GM19043 (cell line): ENCODE measurements at regions not wholly inside any gene's neighbourhood (a gene's known extent, or its start where the extent isn't known, plus 50 kb on each side); places are given as distances from the start of the nearest gene placed in this dataset.

ENCODE experiments used
- ATAC-seq: cut with Tn5 transposase; IDR thresholded peaks from one replicate; pipeline ENCODE4 v1.9.1; 2021; ENCODE audit warnings: low read depth; ENCODE audit not compliant: unreplicated experiment

DNA sequence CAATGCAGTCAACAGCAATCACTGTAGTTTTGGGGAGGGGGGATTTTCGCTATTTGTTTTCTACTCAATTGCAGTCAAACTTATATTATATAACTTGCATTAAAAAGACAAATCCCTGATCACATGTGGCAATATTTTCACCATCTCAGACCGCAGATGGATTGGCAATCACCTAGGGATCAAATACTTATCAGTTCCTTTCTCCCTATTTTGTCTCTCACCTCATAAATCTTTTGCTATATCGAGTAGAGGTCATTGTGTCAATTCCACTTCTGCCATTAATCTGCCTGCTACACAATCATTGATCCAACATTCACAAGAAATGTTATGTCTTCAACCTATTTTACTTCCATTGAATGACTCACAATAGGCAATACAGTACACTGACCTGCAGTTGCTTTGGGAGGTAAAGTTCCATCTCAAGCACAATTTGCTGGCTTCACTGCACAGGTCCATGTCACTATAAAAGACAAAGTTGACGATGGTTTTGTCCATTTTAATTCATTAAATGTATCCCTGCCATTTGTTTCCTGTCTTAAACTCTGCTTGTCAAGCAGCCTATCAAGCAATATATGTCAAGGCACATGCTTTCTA, 415.8 kb upstream of the PCDH9 start:
- no peak for ATAC-seq

DNA sequence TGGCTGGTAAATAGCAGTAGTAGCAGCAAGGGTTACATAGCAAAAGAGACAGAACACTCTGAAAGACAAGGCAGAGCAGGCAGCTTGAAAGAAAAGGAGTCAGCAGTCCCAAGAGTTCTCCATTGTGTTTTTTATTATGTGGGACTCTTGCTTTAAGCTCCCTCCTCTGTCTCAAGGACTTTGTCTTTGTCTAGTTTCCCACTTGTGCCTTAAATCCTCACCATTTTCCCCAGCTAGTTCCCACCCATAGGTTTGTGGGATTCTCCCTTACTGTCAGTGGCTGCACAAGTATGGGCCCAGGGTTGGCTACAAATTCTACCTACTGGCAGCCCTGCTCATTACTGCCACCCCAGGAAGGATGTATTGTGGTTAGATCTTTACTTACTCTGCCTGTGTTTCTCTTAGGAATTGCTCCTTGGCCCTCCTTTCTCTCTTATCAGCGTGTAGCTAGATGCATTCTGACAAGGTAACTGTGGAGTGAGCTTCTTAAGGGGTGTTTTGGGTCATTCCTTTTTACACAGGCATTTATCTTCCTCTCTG, 413.4 kb upstream of the PCDH9 start:
- no peak for ATAC-seq

- no peak for ATAC-seq
Measured at GRCh38 chr13:67642657-67643056, 412.5 kb upstream of the PCDH9 start.

DNA sequence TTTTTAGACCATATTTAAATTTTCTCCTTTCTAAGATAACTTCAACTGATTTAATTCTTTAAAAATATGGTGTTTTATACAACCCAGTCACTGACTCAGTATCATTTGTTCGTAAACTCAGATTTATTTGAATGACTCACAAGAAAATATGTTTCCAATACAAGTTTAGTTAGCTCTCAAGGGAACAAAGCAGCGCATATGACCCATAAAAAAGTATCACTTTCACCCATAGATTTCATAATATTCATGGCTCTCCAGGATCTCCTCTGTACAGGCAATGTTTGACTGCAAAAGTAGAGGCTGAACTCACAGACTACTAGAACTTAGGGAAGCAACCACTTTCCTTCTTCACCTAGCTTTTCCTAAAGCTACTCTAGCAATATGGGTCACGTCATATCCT, 405.6 kb upstream of the PCDH9 start:
- no peak for ATAC-seq

DNA sequence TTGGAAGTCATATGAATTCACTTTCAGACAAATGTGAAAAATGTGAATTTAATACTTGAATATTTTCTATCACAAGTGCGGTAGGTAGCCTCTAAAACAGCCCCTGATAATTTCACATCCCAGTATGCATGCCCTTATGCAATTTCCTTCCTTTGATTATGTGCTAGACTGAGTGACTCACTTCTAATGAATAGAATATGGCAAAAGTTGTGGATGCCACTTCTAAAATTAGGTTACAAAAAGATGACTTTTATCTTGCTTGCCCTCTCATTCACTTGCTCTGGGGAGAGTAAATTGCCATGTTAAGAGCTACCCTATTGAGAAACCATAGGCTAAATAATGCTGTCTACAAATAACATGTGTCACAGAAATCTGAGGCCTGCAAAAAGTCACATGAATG, 402.5 kb upstream of the PCDH9 start:
- no peak for ATAC-seq

DNA sequence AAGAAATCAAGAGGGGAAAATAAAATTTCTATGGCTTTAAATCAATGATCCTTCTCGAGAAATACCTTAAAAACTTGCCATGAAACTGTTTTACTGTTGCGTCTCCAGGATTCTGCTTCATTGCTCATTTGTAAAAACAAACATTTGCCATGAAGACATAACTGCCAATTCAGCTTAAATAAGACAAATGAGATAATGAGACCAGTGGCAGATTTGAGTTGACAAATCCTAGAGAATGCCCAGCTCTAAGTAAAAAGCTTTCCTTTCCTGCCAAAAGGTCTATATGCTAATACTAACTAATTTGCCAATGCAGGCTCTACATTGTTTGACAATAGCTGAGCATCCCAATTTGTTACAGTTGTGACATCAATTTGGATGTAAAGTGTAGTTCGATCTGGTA, 400.5 kb upstream of the PCDH9 start:
- ATAC-seq = no peak

- no peak for ATAC-seq
Measured at GRCh38 chr13:67623630-67624029, 393.5 kb upstream of the PCDH9 start.

DNA sequence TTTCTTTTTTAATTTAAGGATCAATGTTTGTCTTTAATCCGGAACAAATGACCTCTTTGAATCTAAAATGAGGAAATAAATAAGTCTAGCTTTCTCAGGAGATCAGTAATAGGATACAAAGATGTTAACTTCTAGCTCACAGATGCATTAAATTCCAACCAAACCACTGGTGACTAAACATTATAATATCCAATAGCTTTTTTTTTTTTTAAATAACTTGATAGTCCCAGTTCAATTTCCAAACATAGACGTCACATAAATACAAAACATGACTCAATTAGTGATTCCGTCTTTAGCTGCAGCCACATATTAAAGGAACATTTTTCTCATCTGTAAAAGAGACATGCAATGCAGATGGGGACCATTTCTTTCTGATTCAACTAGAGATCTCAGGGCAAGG, 390.5 kb upstream of the PCDH9 start:
- no peak for ATAC-seq

GRCh38 chr13:67619995-67620380, 389.9 kb upstream of the PCDH9 start:
- no peak for ATAC-seq

- no peak for ATAC-seq
Measured at GRCh38 chr13:67619351-67619994, 389.3 kb upstream of the PCDH9 start.

DNA sequence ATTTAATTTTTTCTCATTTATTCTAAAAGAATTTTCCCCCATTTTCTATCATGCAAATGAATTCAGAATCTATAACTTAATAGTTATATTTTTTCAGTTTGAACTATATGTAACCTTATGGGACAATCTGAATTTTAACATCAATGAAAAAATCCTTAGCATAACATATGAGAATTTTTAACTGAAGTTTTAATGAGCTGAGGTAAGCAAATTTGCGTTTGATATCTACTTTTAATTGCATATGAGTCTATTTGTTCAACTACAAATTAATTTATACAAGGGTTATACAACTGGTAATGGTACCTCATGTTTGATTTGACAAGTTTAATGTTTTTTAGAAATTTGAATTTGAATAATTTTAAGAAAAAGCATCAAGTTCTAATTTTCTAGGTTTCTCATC, 384.4 kb upstream of the PCDH9 start:
- no peak for ATAC-seq

DNA sequence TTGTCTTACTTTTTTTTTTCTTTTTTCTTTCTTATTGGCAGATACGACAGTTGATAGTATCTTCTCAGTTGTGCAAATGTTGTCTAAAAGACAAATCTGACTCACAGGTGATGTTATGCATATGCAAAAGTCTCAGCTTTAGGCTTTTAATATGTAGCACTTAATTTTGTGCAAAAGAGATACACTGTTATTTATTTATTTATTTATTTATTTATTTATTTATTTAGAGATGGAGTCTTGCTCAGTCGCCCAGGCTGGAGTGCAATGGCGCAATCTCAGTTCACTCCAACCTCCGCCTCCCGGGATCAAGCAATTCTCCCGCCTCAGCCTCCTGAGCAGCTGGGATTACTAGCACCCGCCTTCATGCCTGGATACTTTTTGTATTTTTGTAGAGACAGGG, 383.9 kb upstream of the PCDH9 start:
- ATAC-seq = no peak

DNA sequence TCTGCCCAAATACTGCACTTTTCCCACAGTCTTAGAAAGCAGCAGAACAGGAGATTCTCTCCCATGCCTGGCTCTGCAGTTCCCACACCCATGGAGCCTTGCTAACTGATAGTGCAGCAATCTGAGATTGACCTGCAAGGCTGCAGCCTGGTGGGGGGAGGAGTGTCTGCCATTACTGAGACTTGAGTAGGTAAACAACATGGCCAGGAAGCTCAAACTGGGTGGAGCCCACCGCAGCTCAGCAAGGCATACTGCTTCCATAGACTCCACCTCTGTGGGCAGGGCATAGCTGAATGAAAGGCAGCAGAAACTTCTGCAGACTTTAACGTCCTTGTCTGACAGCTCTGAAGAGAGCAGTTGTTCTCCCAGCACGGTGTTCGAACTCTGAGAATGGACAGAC, 358.5 kb upstream of the PCDH9 start:
- ATAC-seq = no peak

DNA sequence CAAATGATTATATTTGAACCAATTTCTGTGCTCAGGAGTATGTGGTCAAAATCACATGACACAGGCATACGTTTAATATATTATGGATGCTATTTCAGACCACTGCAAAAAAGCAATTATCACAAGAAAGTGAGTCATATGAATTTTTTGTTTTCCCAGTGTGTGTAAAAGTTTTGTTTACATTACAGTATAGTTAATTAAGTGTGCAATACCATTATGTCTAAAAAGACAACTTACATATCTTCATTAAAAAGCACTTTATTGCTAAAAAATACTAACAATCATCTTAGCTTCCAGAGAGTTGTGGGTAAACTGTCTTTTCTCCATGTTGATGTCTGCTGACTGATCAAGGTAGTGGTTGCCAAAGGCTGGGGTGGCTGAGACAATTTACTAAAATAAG, 347.2 kb upstream of the PCDH9 start:
- ATAC-seq = no peak

DNA sequence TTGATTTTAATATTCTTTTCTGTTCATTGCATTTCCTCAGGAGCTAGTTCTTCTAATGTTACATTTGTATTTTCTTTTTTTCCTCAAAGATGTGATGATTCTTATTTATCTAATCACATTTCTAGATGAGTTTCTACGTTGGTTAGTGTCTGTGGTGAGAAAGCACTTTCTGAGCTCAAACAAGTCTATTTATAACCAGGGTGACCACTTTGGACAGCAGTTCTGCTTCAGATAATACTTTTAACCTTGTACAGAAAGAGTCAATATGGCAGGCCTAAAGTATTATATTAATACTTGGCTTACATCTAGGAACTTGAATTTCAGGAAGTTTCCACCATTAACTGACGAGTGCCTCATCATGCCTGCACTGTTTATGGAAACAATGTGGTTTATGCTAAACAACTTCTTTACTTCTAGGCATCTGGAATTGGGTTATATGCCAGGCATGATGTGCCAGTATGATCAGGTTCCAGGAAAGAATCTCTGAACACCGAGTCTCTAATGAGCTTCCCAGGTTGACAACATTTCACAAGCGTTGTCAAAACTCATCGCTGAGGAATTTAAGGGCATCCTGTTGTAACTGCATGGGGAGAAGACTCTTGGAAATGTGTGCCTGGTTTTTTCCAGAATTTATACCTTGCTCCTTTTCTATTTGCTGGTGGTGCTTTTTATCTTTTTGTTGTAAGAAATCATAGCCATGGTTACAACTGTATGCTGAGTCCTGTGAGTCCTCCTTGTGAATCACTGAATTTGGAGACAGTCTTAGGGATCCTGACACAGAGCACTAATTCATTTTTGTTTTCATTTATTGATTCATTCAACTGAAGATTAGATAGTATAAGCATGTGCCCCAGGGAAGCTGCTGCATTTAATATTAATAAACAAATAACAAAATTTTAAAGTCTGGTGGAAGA, 344.4 kb upstream of the PCDH9 start:
- no peak for ATAC-seq

DNA sequence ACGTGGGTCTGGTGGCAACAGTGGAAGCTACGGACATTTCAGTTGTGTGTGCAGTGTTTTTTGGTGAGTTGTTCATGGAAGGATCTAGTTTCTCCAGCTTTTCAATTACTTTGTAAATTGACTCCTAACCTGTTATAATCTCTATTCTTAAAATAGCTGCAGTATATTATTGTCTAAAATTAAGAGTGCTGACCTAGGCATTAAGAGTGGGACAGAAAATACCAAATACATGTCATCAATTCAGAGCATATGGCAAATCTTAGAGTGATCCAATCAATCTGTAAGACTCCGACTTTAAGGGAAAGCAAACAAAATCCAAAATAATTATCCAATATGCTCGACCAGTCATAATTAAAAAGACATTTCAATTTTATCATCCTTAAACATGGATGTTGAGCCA, 338.1 kb upstream of the PCDH9 start:
- ATAC-seq = no peak

GRCh38 chr13:67557642-67558241, 327.6 kb upstream of the PCDH9 start:
- ATAC-seq = no peak

DNA sequence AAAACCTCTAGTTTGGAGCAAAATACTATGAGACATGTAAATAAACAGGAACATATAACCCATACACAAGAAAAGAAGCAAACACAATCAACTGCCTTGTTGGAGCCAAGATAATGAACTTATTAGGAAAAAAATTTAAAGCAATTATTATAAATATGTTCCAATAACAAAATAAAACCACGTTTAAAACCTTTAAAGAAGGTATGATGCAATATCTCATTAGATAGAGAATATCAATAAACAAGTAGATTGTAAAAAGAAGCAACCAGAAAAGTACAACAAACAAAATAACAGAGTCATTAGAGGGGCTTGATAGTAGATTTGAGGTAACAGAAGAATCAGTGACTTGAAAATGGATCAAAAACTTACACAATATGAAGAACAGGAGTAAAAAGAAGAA, 327.0 kb upstream of the PCDH9 start:
- ATAC-seq = no peak

- no peak for ATAC-seq
Measured at GRCh38 chr13:67554746-67555452, 324.8 kb upstream of the PCDH9 start.

- ATAC-seq = no peak
Measured at GRCh38 chr13:67554286-67554685, 324.1 kb upstream of the PCDH9 start.

- no peak for ATAC-seq
Measured at GRCh38 chr13:67549331-67549730, 319.2 kb upstream of the PCDH9 start.
